DOHH2 (cell line): ENCODE measurements at regions not wholly inside any gene's neighbourhood (a gene's known extent, or its start where the extent isn't known, plus 50 kb on each side); places are given as distances from the start of the nearest gene placed in this dataset.

Experiments used
- EZH2phosphoT487 ChIP-seq: fragments of 200-600 bp; sonication (generic); IDR thresholded peaks from 2 replicates; pipeline ENCODE4 v1.6.1; 2017; ENCODE audit warnings: borderline replicate concordance, mild to moderate bottlenecking, antibody characterized with exemption, low read length, moderate library complexity, mixed read lengths
- TF ChIP-seq, protein P1 (sequence below): fragments of 200-600 bp; sonication (generic); IDR thresholded peaks from one replicate; pipeline ENCODE4 v1.5.1; 2014; ENCODE audit warnings: antibody characterized with exemption, mild to moderate bottlenecking, low read depth, low read length; ENCODE audit not compliant: poor library complexity, severe bottlenecking

DNA sequence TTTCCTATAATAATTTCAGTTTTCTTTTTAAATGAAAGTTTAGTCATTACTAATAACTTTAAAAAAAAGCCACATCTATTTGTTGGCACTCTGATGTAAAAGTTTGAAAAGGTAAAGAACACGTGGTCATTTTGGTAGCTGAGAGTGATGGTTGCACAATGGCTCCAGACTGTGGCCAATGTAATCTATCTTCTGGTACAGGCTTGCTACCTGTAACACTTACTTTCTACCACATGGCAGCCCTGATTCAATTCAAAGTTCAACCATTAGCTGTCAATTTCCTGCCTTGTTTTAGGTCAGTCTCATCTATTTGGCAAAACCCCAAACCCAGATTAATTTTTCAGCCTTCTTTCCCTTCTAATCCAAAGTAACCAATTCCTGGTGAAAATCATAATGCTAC lies 126.1 kb downstream of the TUSC7 start:
- TF ChIP-seq, protein P1, sequence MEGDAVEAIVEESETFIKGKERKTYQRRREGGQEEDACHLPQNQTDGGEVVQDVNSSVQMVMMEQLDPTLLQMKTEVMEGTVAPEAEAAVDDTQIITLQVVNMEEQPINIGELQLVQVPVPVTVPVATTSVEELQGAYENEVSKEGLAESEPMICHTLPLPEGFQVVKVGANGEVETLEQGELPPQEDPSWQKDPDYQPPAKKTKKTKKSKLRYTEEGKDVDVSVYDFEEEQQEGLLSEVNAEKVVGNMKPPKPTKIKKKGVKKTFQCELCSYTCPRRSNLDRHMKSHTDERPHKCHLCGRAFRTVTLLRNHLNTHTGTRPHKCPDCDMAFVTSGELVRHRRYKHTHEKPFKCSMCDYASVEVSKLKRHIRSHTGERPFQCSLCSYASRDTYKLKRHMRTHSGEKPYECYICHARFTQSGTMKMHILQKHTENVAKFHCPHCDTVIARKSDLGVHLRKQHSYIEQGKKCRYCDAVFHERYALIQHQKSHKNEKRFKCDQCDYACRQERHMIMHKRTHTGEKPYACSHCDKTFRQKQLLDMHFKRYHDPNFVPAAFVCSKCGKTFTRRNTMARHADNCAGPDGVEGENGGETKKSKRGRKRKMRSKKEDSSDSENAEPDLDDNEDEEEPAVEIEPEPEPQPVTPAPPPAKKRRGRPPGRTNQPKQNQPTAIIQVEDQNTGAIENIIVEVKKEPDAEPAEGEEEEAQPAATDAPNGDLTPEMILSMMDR = no peak
- no peak for TF ChIP-seq EZH2phosphoT487
